ENCODE measurements at regions not wholly inside any gene's neighbourhood (a gene's known extent, or its start where the extent isn't known, plus 50 kb on each side); places are given as distances from the start of the nearest gene placed in this dataset.

- intact Hi-C loops (cut with DNase I, micrococcal nuclease): no loop called here
- H3K27ac Mint-ChIP-seq: no peak overlapping the region
- no peak for TF ChIP-seq CTCF (IDR thresholded peaks at IDR 0.05)
- H3K9me3 Mint-ChIP-seq: no peaks in the 10 kb centered on the region
- no peak for ATAC-seq (ENCODE audit: poor library complexity)
- CTCF ChIA-PET: no interaction called here
- no peak for DNase-seq
- Histone ChIP-seq H3K9me3 (ENCODE audit: control insufficient read depth in 1 of 2, insufficient read depth in 1 of 2, low read length in 2 of 2) (peaks cover 0 to 11% of the 10 kb centered on the region in 2 experiments), H3K4me3 (ENCODE audit: low read length) (no peak overlapping the region), H3K36me3 (ENCODE audit: insufficient read depth, low read length) (no peaks in the 10 kb centered on the region), H3K27me3 (ENCODE audit: control insufficient read depth in 1 of 2, insufficient read depth in 2 of 2, low read length in 2 of 2) (peaks cover 0 to 3% of the 10 kb centered on the region in 2 experiments), H3K4me1 (ENCODE audit: insufficient read depth, low read length) (no peaks in the 10 kb centered on the region), H3K27ac (ENCODE audit: low read depth in 1 of 2, low read length in 2 of 2) (no peak overlapping the region)
- H3K27me3 Mint-ChIP-seq: peaks cover 16% of the 10 kb centered on the region
- no peak overlapping the region for H3K4me3 Mint-ChIP-seq
- no peaks in the 10 kb centered on the region for H3K36me3 Mint-ChIP-seq (ENCODE audit: low read depth)
- POLR2A ChIA-PET: no interaction called here
- H3K4me1 Mint-ChIP-seq (ENCODE audit: low read depth): no peaks in the 10 kb centered on the region
Observed at GRCh38 chr5:171593976-171594375, 174.5 kb downstream of the FGF18 start.

GRCh38 chr5:171595401-171595800 is 176.0 kb downstream of the FGF18 start:
- CTCF ChIA-PET: no interaction called here
- H3K9me3 ChIP-seq (ENCODE audit: control insufficient read depth in 1 of 2, insufficient read depth in 1 of 2, low read length in 2 of 2): peaks cover 0 to 11% of the 10 kb centered on the region in 2 experiments
- H3K27me3 ChIP-seq (ENCODE audit: control insufficient read depth in 1 of 2, insufficient read depth in 2 of 2, low read length in 2 of 2): peaks cover 0 to 3% of the 10 kb centered on the region in 2 experiments
- POLR2A ChIA-PET: interaction anchor here (0.7 kb wide), 1 partner anchor 13 kb away, joined by 3 read pairs; no protein-coding TSS in a partner anchor
- no peak overlapping the region for H3K27ac Mint-ChIP-seq
- DNase-seq (no peak), ATAC-seq (ENCODE audit: poor library complexity) (no peak)
- H3K36me3 Mint-ChIP-seq (ENCODE audit: low read depth): no peaks in the 10 kb centered on the region
- no peak overlapping the region for H3K27ac ChIP-seq (ENCODE audit: low read depth in 1 of 2, low read length in 2 of 2)
- no peak for TF ChIP-seq CTCF (IDR thresholded peaks at IDR 0.05)
- H3K4me3 ChIP-seq (ENCODE audit: low read length): no peak overlapping the region
- intact Hi-C loops (cut with DNase I, micrococcal nuclease): no loop called here
- no peaks in the 10 kb centered on the region for H3K36me3 ChIP-seq (ENCODE audit: insufficient read depth, low read length)
- no peaks in the 10 kb centered on the region for H3K9me3 Mint-ChIP-seq
- H3K4me1 Mint-ChIP-seq (ENCODE audit: low read depth): no peaks in the 10 kb centered on the region
- no peaks in the 10 kb centered on the region for H3K4me1 ChIP-seq (ENCODE audit: insufficient read depth, low read length)
- no peak overlapping the region for H3K4me3 Mint-ChIP-seq
- peaks cover 16% of the 10 kb centered on the region for H3K27me3 Mint-ChIP-seq

- POLR2A ChIA-PET: interaction anchor here (0.7 kb wide), 1 partner anchor 13 kb away, joined by 3 read pairs; no protein-coding TSS in a partner anchor
- TF ChIP-seq CTCF (IDR thresholded peaks at IDR 0.05): no peak
- Histone ChIP-seq H3K27ac (ENCODE audit: low read depth in 1 of 2, low read length in 2 of 2) (no peak overlapping the region), H3K4me1 (ENCODE audit: insufficient read depth, low read length) (no peaks in the 10 kb centered on the region), H3K9me3 (ENCODE audit: control insufficient read depth in 1 of 2, insufficient read depth in 1 of 2, low read length in 2 of 2) (peaks cover 0 to 11% of the 10 kb centered on the region in 2 experiments), H3K36me3 (ENCODE audit: insufficient read depth, low read length) (no peaks in the 10 kb centered on the region), H3K4me3 (ENCODE audit: low read length) (no peak overlapping the region), H3K27me3 (ENCODE audit: control insufficient read depth in 1 of 2, insufficient read depth in 2 of 2, low read length in 2 of 2) (peaks cover 0 to 3% of the 10 kb centered on the region in 2 experiments)
- no peaks in the 10 kb centered on the region for H3K9me3 Mint-ChIP-seq
- intact Hi-C loops (cut with DNase I, micrococcal nuclease): no loop called here
- CTCF ChIA-PET: no interaction called here
- no peak overlapping the region for H3K4me3 Mint-ChIP-seq
- H3K4me1 Mint-ChIP-seq (ENCODE audit: low read depth): peaks cover 3% of the 10 kb centered on the region
- peaks cover 16% of the 10 kb centered on the region for H3K27me3 Mint-ChIP-seq
- no peak overlapping the region for H3K27ac Mint-ChIP-seq
- ATAC-seq (ENCODE audit: poor library complexity) (no peak), DNase-seq (no peak)
- no peaks in the 10 kb centered on the region for H3K36me3 Mint-ChIP-seq (ENCODE audit: low read depth)
Observed at GRCh38 chr5:171595801-171596231, 176.4 kb downstream of the FGF18 start.

All from CD4-positive, alpha-beta T cell (primary cell).